HCT116 (cell line): ENCODE measurements at regions not wholly inside any gene's neighbourhood (a gene's known extent, or its start where the extent isn't known, plus 50 kb on each side); places are given as distances from the start of the nearest gene placed in this dataset.

ENCODE experiments used
- ATAC-seq: fragments of 200-7000 bp; cut with Tn5 transposase; 2 replicates; pipeline ENCODE4 v1.9.1; 2020; ENCODE audit warnings: mild to moderate bottlenecking, moderate library complexity
- BruUV-seq: library from RNA; stranded (reverse); fragments of 400-500 nt; replicated peaks from 2 replicates; lab custom pipeline; 2021; lab: Mats Ljungman, UMichigan
- CTCF ChIA-PET: fragments of 300-600 bp; sonication (Branson Sonifier 250); formaldehyde crosslinking; loops from one replicate; lab custom pipeline; 2021; ENCODE audit warnings: antibody characterized with exemption; lab: Charles Lee
- POLR2A ChIA-PET: fragments of 300-600, 350-600 bp; sonication (Branson Sonifier 250); formaldehyde crosslinking; loops from one replicate; lab custom pipeline; 2021; ENCODE audit warnings: antibody characterized with exemption; lab: Charles Lee
- RAD21 ChIA-PET, 2 experiments: fragments of 300-600 bp; sonication (Branson Sonifier 250); formaldehyde crosslinking; loops; one replicate each; lab custom pipeline; 2023; ENCODE audit warnings: low total read pairs in 2 of 2; ENCODE audit not compliant: uncharacterized antibody in 2 of 2, unreplicated experiment in 2 of 2, low non-redundant PET in 1 of 2; lab: Charles Lee
- DNase-seq: peaks from one replicate; pipeline ENCODE4 v3.0.0-alpha.2; 2010; ENCODE audit warnings: low read depth, low spot score
- H2AFZ ChIP-seq: fragments of 200-600 bp; shearing (Covaris generic), sonication (generic); 2 replicates; pipeline ENCODE4 v1.6.1; 2017; ENCODE audit warnings: low read depth, mixed run types, mixed read lengths, antibody characterized with exemption, low read length; ENCODE audit not compliant: poor library complexity, severe bottlenecking
- H3K27ac ChIP-seq: 2 replicates; pipeline ENCODE4 v1.5.1; 2012; ENCODE audit warnings: low read depth, low read length
- H3K27me3 ChIP-seq: fragments of 200-600 bp; sonication (generic); 2 replicates; pipeline ENCODE4 v1.6.1; 2016; ENCODE audit warnings: mixed run types, low read length, mixed read lengths; ENCODE audit not compliant: insufficient read depth
- H3K36me3 ChIP-seq, 2 experiments: fragments of 200-500 bp in 1 of 2; fragments of 200-600 bp in 1 of 2; sonication (Bioruptor generic) in 1 of 2; sonication (generic) in 1 of 2; 2 replicates each; pipeline versions ENCODE4 v1.5.1 to v1.6.1; 2014 to 2016; ENCODE audit warnings: low read length in 2 of 2, inconsistent platforms in 1 of 2, mixed read lengths in 1 of 2, mixed run types in 1 of 2; ENCODE audit not compliant: insufficient read depth in 2 of 2, control insufficient read depth in 1 of 2
- H3K4me1 ChIP-seq, 2 experiments: fragments of 200-600 bp in 1 of 2; sonication (generic) in 1 of 2; 2 replicates each; pipeline versions ENCODE4 v1.5.1 to v1.6.1; 2012 to 2017; ENCODE audit warnings: low read length in 2 of 2, inconsistent platforms in 1 of 2, mild to moderate bottlenecking in 1 of 2, mixed read lengths in 1 of 2, mixed run types in 1 of 2, moderate library complexity in 1 of 2; ENCODE audit not compliant: insufficient read depth in 2 of 2, control insufficient read depth in 1 of 2
- H3K4me2 ChIP-seq: fragments of 200-600 bp; sonication (generic); 2 replicates; pipeline ENCODE4 v1.6.1; 2017; ENCODE audit warnings: mixed run types, low read length, mixed read lengths
- H3K4me3 ChIP-seq, 2 experiments: fragments of 200-600 bp in 1 of 2; sonication (generic) in 1 of 2; replicated peaks in 1 of 2; 2 replicates each; pipeline ENCODE4 v1.5.1; 2011 to 2016; ENCODE audit warnings: low read length in 2 of 2, control low read depth in 1 of 2, low read depth in 1 of 2, mild to moderate bottlenecking in 1 of 2, mixed read lengths in 1 of 2, mixed run types in 1 of 2
- H3K79me2 ChIP-seq: fragments of 200-600 bp; sonication (generic); 2 replicates; pipeline ENCODE4 v1.6.1; 2017; ENCODE audit warnings: mild to moderate bottlenecking, mixed run types, low read length, moderate library complexity, mixed read lengths; ENCODE audit not compliant: insufficient read depth
- H3K9ac ChIP-seq: fragments of 200-600 bp; sonication (generic); 2 replicates; pipeline ENCODE4 v1.6.1; 2016; ENCODE audit warnings: low read length, mixed read lengths
- H3K9me2 ChIP-seq: fragments of 200-600 bp; sonication (generic), shearing (Covaris generic); 2 replicates; pipeline ENCODE4 v1.6.1; 2017; ENCODE audit warnings: mixed run types, mild to moderate bottlenecking, moderate library complexity; ENCODE audit not compliant: insufficient read depth
- H3K9me3 ChIP-seq, 2 experiments: fragments of 200-500 bp in 1 of 2; fragments of 200-600 bp in 1 of 2; sonication (Bioruptor generic) in 1 of 2; sonication (generic) in 1 of 2; 2 replicates each; pipeline ENCODE4 v1.6.1; 2014 to 2017; ENCODE audit warnings: low read length in 2 of 2, mixed read lengths in 2 of 2, inconsistent platforms in 1 of 2, low read depth in 1 of 2, mild to moderate bottlenecking in 1 of 2, mixed run types in 1 of 2, moderate library complexity in 1 of 2; ENCODE audit not compliant: control insufficient read depth in 1 of 2, insufficient read depth in 1 of 2
- H4K20me1 ChIP-seq: fragments of 200-600 bp; sonication (generic), shearing (Covaris generic); 2 replicates; pipeline ENCODE4 v1.6.1; 2017; ENCODE audit warnings: mixed run types, mild to moderate bottlenecking, moderate library complexity; ENCODE audit not compliant: insufficient read depth
- ATF3 ChIP-seq: IDR thresholded peaks from 2 replicates; pipeline ENCODE4 v1.6.1; 2012
- CEBPB ChIP-seq: IDR thresholded peaks from 2 replicates; pipeline ENCODE4 v1.6.1; 2012; ENCODE audit warnings: low read depth
- EGR1 ChIP-seq: IDR thresholded peaks from 2 replicates; pipeline ENCODE4 v1.6.1; 2012; ENCODE audit warnings: low read depth
- EZH2 ChIP-seq: fragments of 200-600 bp; sonication (generic); IDR thresholded peaks from 2 replicates; pipeline ENCODE4 v1.6.1; 2017; ENCODE audit warnings: antibody characterized with exemption, mixed run types
- JUND ChIP-seq: IDR thresholded peaks from 2 replicates; pipeline ENCODE4 v1.6.1; 2012
- RAD21 ChIP-seq: IDR thresholded peaks from 2 replicates; pipeline ENCODE4 v1.6.1; 2012; ENCODE audit warnings: low read depth, mild to moderate bottlenecking
- REST ChIP-seq: IDR thresholded peaks from 2 replicates; pipeline ENCODE4 v1.6.1; 2012; ENCODE audit warnings: low read depth
- SIN3A ChIP-seq: IDR thresholded peaks from 2 replicates; pipeline ENCODE4 v1.6.1; 2012; ENCODE audit warnings: low read depth
- SP1 ChIP-seq: IDR thresholded peaks from 2 replicates; pipeline ENCODE4 v1.6.1; 2012; ENCODE audit warnings: low read depth
- SRF ChIP-seq: IDR thresholded peaks from 2 replicates; pipeline ENCODE4 v1.6.1; 2012; ENCODE audit warnings: low read depth
- TCF7L2 ChIP-seq: IDR thresholded peaks from 2 replicates; pipeline ENCODE4 v1.7.0; 2011; ENCODE audit warnings: borderline replicate concordance, inconsistent platforms; ENCODE audit not compliant: insufficient read depth, insufficient read length; ENCODE audit errors: extremely low read depth
- ZBTB33 ChIP-seq: IDR thresholded peaks from 2 replicates; pipeline ENCODE4 v1.6.1; 2011; ENCODE audit warnings: mild to moderate bottlenecking, low read length, moderate library complexity; ENCODE audit not compliant: insufficient replicate concordance; ENCODE audit errors: extremely low read depth
- ZFX ChIP-seq: fragments of 450-650 bp; IDR thresholded peaks from 2 replicates; pipeline ENCODE4 v1.6.1; 2017
- ZNF274 ChIP-seq: fragments of 200-500 bp; sonication (Bioruptor generic); IDR thresholded peaks from 2 replicates; pipeline ENCODE4 v1.6.1; 2014; ENCODE audit warnings: mild to moderate bottlenecking, low read depth, low read length, inconsistent platforms
- intact Hi-C: fragments of 100-400 bp; cut with micrococcal nuclease; formaldehyde crosslinking; loops from 2 replicates; pipeline ENCODE4 v1.10.0; 2022

- TF ChIP-seq REST (no peak), TCF7L2 (no peak), ATF3 (no peak)
- TF ChIP-seq, all 23 proteins: peak for 0
Observed at GRCh38 chr21:15433091-15433490, 296.7 kb upstream of the USP25 start (continued).

GRCh38 chr21:15434163-15434905 lies 295.4 kb upstream of the USP25 start:
- H3K4me1 ChIP-seq, result no peaks in the 10 kb centered on the region
- ChIA-PET RAD21 (no interaction called here), POLR2A (no interaction called here), CTCF (no interaction called here)
- ATAC-seq (no peak), DNase-seq (no peak)
- no peak overlapping the region for H3K4me3 ChIP-seq
- no peaks in the 10 kb centered on the region for H3K79me2 ChIP-seq
- peaks cover 0 to 5% of the 10 kb centered on the region in 2 experiments; a peak in 1 of 4 replicates for H3K9me3 ChIP-seq
- H2AFZ ChIP-seq, result no peak overlapping the region
- no peak overlapping the region for H3K27ac ChIP-seq
- no peak overlapping the region for H3K4me2 ChIP-seq
- H3K9ac ChIP-seq, result no peak overlapping the region
- H3K9me2 ChIP-seq, result no peaks in the 10 kb centered on the region
- no TSS peak for BruUV-seq
- H3K36me3 ChIP-seq, result no peaks in the 10 kb centered on the region
- no peaks in the 10 kb centered on the region for H3K27me3 ChIP-seq
- intact Hi-C loops, result loop anchor here (5.0 kb wide), 1 partner anchor 848 kb away; no protein-coding TSS in a partner anchor
- no peaks in the 10 kb centered on the region for H4K20me1 ChIP-seq
- TF ChIP-seq ZBTB33 (no peak), JUND (no peak), TCF7L2 (no peak), EZH2 (no peak), ZNF274 (no peak), EGR1 (no peak), SRF (no peak), SP1 (no peak), REST (no peak), ZFX (no peak), RAD21 (no peak), SIN3A (no peak), CEBPB (no peak), ATF3 (no peak)
